OCI-LY1 (cell line): ENCODE measurements at regions not wholly inside any gene's neighbourhood (a gene's known extent, or its start where the extent isn't known, plus 50 kb on each side); places are given as distances from the start of the nearest gene placed in this dataset.

ENCODE experiments used
- H2AFZ ChIP-seq: fragments of 200-600 bp; sonication (generic), shearing (Covaris generic); 2 replicates; pipeline ENCODE4 v1.6.0; 2014; ENCODE audit warnings: antibody characterized with exemption, mild to moderate bottlenecking, low read length
- H3F3A ChIP-seq: fragments of 200-600 bp; sonication (generic), shearing (Covaris generic); 2 replicates; pipeline ENCODE4 v1.6.0; 2014; ENCODE audit warnings: mild to moderate bottlenecking, antibody characterized with exemption, low read length, moderate library complexity; ENCODE audit not compliant: insufficient read depth
- H3K27ac ChIP-seq: fragments of 200-600 bp; sonication (generic); 2 replicates; pipeline ENCODE4 v1.5.1; 2014; ENCODE audit warnings: low read length, mixed run types, mild to moderate bottlenecking, low read depth; ENCODE audit not compliant: poor library complexity, severe bottlenecking
- H3K27me3 ChIP-seq: fragments of 200-600 bp; sonication (generic); 2 replicates; pipeline ENCODE4 v1.6.0; 2014; ENCODE audit warnings: antibody characterized with exemption, mild to moderate bottlenecking, low read length, moderate library complexity; ENCODE audit not compliant: insufficient read depth
- H3K36me3 ChIP-seq: fragments of 200-600 bp; sonication (generic); 2 replicates; pipeline ENCODE4 v1.6.1; 2014; ENCODE audit warnings: mild to moderate bottlenecking, antibody characterized with exemption, low read length, moderate library complexity, mixed read lengths; ENCODE audit not compliant: insufficient read depth
- H3K4me1 ChIP-seq: fragments of 200-600 bp; sonication (generic); 2 replicates; pipeline ENCODE4 v1.5.1; 2014; ENCODE audit warnings: mild to moderate bottlenecking, low read length, moderate library complexity; ENCODE audit not compliant: insufficient read depth, severe bottlenecking
- H3K4me2 ChIP-seq: fragments of 200-600 bp; sonication (generic), shearing (Covaris generic); 2 replicates; pipeline ENCODE4 v1.6.1; 2014; ENCODE audit warnings: low read length
- H3K4me3 ChIP-seq: fragments of 200-600 bp; sonication (generic); 2 replicates; pipeline ENCODE4 v1.5.1; 2014; ENCODE audit warnings: low read length, low read depth, mild to moderate bottlenecking, mixed read lengths; ENCODE audit not compliant: poor library complexity, severe bottlenecking
- H3K79me2 ChIP-seq: fragments of 200-600 bp; shearing (Covaris generic); 2 replicates; pipeline ENCODE4 v1.6.1; 2016; ENCODE audit warnings: mixed run types, low read length, mixed read lengths; ENCODE audit not compliant: insufficient read depth
- H3K9ac ChIP-seq: fragments of 200-600 bp; sonication (generic), shearing (Covaris generic); 2 replicates; pipeline ENCODE4 v1.6.1; 2014; ENCODE audit warnings: mild to moderate bottlenecking, low read length, mixed read lengths
- H3K9me2 ChIP-seq: fragments of 200-600 bp; sonication (generic), shearing (Covaris generic); 2 replicates; pipeline ENCODE4 v1.6.1; 2014; ENCODE audit warnings: low read depth, mild to moderate bottlenecking, low read length, mixed read lengths
- H3K9me3 ChIP-seq: fragments of 200-600 bp; shearing (Covaris generic); 2 replicates; pipeline ENCODE4 v1.6.1; 2014; ENCODE audit warnings: low read length, mixed read lengths
- H4K20me1 ChIP-seq: fragments of 200-600 bp; sonication (generic), shearing (Covaris generic); 2 replicates; pipeline ENCODE4 v1.6.0; 2016; ENCODE audit warnings: mild to moderate bottlenecking, low read length; ENCODE audit not compliant: insufficient read depth
- CTCF ChIP-seq: fragments of 200-600 bp; sonication (generic), shearing (Covaris generic); IDR thresholded peaks from 2 replicates; pipeline ENCODE4 v1.5.1; 2017; ENCODE audit warnings: mild to moderate bottlenecking, antibody characterized with exemption, low read length, moderate library complexity, mixed read lengths
- EZH2 ChIP-seq: fragments of 200-600 bp; sonication (generic), shearing (Covaris generic); IDR thresholded peaks from 2 replicates; pipeline ENCODE4 v1.8.0; 2017; ENCODE audit warnings: borderline replicate concordance, mixed run types, mild to moderate bottlenecking, antibody characterized with exemption, low read length, moderate library complexity, mixed read lengths

GRCh38 chr16:14345512-14346115, 274.5 kb downstream of the MRTFB start:
- Histone ChIP-seq H3F3A (no peaks in the 10 kb centered on the region), H3K4me1 (no peaks in the 10 kb centered on the region), H3K27ac (no peak overlapping the region), H3K79me2 (no peaks in the 10 kb centered on the region), H3K27me3 (no peaks in the 10 kb centered on the region; the same call in 1 of the 2 replicates), H3K4me3 (no peak overlapping the region), H3K4me2 (no peak overlapping the region), H3K9ac (no peak overlapping the region), H2AFZ (no peak overlapping the region), H4K20me1 (no peaks in the 10 kb centered on the region), H3K9me3 (no peaks in the 10 kb centered on the region), H3K36me3 (no peaks in the 10 kb centered on the region), H3K9me2 (no peaks in the 10 kb centered on the region)
- no peak for TF ChIP-seq EZH2
- no peak for TF ChIP-seq CTCF

- no peaks in the 10 kb centered on the region; the same call in 1 of the 2 replicates for H3K27me3 ChIP-seq
- TF ChIP-seq EZH2 (no peak), CTCF (no peak)
- no peak overlapping the region for H3K4me3 ChIP-seq
- H3F3A ChIP-seq = no peaks in the 10 kb centered on the region
- H3K9me3 ChIP-seq = no peaks in the 10 kb centered on the region
- no peaks in the 10 kb centered on the region for H3K79me2 ChIP-seq
- no peak overlapping the region for H3K9ac ChIP-seq
- no peak overlapping the region for H3K27ac ChIP-seq
- H3K9me2 ChIP-seq = no peaks in the 10 kb centered on the region
- no peaks in the 10 kb centered on the region for H3K36me3 ChIP-seq
- no peaks in the 10 kb centered on the region for H3K4me1 ChIP-seq
- H2AFZ ChIP-seq = no peak overlapping the region
- no peaks in the 10 kb centered on the region for H4K20me1 ChIP-seq
- H3K4me2 ChIP-seq = no peak overlapping the region
These were observed 273.8 kb downstream of the MRTFB start for GRCh38 chr16:14344945-14345344.

- H2AFZ ChIP-seq = no peak overlapping the region
- H3F3A ChIP-seq = no peaks in the 10 kb centered on the region
- no peaks in the 10 kb centered on the region for H3K9me2 ChIP-seq
- TF ChIP-seq CTCF (no peak), EZH2 (no peak)
- H3K79me2 ChIP-seq = no peaks in the 10 kb centered on the region
- H4K20me1 ChIP-seq = no peaks in the 10 kb centered on the region
- H3K4me1 ChIP-seq = no peaks in the 10 kb centered on the region
- no peak overlapping the region for H3K9ac ChIP-seq
- H3K9me3 ChIP-seq = no peaks in the 10 kb centered on the region
- no peaks in the 10 kb centered on the region for H3K36me3 ChIP-seq
- no peaks in the 10 kb centered on the region; the same call in 1 of the 2 replicates for H3K27me3 ChIP-seq
- H3K4me2 ChIP-seq = no peak overlapping the region
- no peak overlapping the region for H3K4me3 ChIP-seq
- H3K27ac ChIP-seq = no peak overlapping the region
These were observed 273.2 kb downstream of the MRTFB start for GRCh38 chr16:14344292-14344691.
